ENCODE measurements at regions not wholly inside any gene's neighbourhood (a gene's known extent, or its start where the extent isn't known, plus 50 kb on each side); places are given as distances from the start of the nearest gene placed in this dataset.

DNA sequence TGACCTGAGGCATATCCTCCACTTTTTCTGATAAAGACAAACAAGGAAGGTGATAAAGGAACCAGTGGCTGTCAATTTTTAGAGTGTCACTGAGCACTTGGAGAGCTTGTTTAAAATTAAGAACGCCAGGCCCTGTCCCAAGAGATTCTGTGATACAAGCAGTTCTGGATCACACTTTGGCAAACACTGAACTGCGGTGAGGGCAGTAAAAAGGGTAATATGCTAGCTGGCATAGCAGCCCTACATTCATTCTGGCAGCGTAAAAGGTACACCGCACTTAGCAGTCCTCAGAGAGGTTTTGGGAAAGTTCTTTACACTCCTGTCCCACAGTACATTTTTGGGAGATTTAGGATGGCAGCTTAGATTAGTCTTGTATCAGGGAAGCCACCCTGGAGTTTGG lies 101.3 kb upstream of the CCDC150 start:
- no peaks in the 10 kb centered on the region for H3K9me3 Mint-ChIP-seq
- TF ChIP-seq, protein P1, sequence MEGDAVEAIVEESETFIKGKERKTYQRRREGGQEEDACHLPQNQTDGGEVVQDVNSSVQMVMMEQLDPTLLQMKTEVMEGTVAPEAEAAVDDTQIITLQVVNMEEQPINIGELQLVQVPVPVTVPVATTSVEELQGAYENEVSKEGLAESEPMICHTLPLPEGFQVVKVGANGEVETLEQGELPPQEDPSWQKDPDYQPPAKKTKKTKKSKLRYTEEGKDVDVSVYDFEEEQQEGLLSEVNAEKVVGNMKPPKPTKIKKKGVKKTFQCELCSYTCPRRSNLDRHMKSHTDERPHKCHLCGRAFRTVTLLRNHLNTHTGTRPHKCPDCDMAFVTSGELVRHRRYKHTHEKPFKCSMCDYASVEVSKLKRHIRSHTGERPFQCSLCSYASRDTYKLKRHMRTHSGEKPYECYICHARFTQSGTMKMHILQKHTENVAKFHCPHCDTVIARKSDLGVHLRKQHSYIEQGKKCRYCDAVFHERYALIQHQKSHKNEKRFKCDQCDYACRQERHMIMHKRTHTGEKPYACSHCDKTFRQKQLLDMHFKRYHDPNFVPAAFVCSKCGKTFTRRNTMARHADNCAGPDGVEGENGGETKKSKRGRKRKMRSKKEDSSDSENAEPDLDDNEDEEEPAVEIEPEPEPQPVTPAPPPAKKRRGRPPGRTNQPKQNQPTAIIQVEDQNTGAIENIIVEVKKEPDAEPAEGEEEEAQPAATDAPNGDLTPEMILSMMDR (IDR thresholded peaks at IDR 0.05): no peak
- H3K27ac Mint-ChIP-seq: no peak overlapping the region
- no peaks in the 10 kb centered on the region for H3K27me3 ChIP-seq (ENCODE audit: control insufficient read depth, insufficient read depth, low read length)
- no peak for ATAC-seq
- intact Hi-C loops (cut with micrococcal nuclease): no loop called here
- H3K27ac ChIP-seq (ENCODE audit: low read length): no peak overlapping the region
- H3K4me3 ChIP-seq (ENCODE audit: low read length): no peak overlapping the region
- no peaks in the 10 kb centered on the region for H3K4me1 Mint-ChIP-seq
- H3K4me3 Mint-ChIP-seq: no peak overlapping the region
- peaks cover 10 to 21% of the 10 kb centered on the region in 2 donors for H3K27me3 Mint-ChIP-seq (ENCODE audit: low read depth in 2 of 2)
- no peaks in the 10 kb centered on the region for H3K9me3 ChIP-seq (ENCODE audit: control insufficient read depth, insufficient read depth, low read length)
- no peaks in the 10 kb centered on the region for H3K36me3 Mint-ChIP-seq
- H3K4me1 ChIP-seq (ENCODE audit: control insufficient read depth, insufficient read depth, low read length): no peaks in the 10 kb centered on the region
- no peaks in the 10 kb centered on the region for H3K36me3 ChIP-seq (ENCODE audit: control insufficient read depth, insufficient read depth, low read length)
- 94% methylated on average over 4 of the region's 4 CpGs for WGBS (ENCODE audit: insufficient coverage)
- DNase-seq: no peak

DNA sequence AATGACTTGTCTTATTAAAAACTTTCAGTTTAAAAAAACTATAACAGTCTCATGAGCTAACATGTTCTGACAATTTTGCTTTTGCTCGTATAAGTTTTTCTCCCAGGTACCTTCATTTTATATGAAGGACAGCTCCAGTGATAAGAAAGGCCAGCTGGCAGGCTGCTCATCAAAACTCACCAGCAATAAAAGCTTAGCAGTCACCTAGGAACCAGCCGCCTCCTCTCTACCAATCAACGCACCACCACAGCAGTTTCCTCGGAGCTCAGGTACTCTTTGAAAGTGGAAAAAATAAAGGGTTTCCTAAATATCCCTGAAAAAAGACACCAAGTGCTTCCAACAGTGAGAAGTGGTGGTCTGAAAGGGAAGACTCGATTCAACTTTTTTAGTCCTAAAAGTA lies 100.9 kb upstream of the CCDC150 start:
- Histone ChIP-seq H3K27me3 (ENCODE audit: control insufficient read depth, insufficient read depth, low read length) (no peaks in the 10 kb centered on the region), H3K4me1 (ENCODE audit: control insufficient read depth, insufficient read depth, low read length) (no peaks in the 10 kb centered on the region), H3K9me3 (ENCODE audit: control insufficient read depth, insufficient read depth, low read length) (no peaks in the 10 kb centered on the region), H3K4me3 (ENCODE audit: low read length) (no peak overlapping the region), H3K36me3 (ENCODE audit: control insufficient read depth, insufficient read depth, low read length) (no peaks in the 10 kb centered on the region), H3K27ac (ENCODE audit: low read length) (no peak overlapping the region)
- Mint-ChIP-seq H3K36me3 (no peaks in the 10 kb centered on the region), H3K27ac (no peak overlapping the region), H3K27me3 (ENCODE audit: low read depth in 2 of 2) (peaks cover 10 to 21% of the 10 kb centered on the region in 2 donors), H3K9me3 (no peaks in the 10 kb centered on the region), H3K4me1 (no peaks in the 10 kb centered on the region), H3K4me3 (no peak overlapping the region)
- WGBS (ENCODE audit: insufficient coverage): 94% methylated on average over 3 of the region's 5 CpGs
- no peak for DNase-seq
- intact Hi-C loops (cut with micrococcal nuclease): no loop called here
- no peak for ATAC-seq
- TF ChIP-seq, protein P1 (IDR thresholded peaks at IDR 0.05): no peak

DNA sequence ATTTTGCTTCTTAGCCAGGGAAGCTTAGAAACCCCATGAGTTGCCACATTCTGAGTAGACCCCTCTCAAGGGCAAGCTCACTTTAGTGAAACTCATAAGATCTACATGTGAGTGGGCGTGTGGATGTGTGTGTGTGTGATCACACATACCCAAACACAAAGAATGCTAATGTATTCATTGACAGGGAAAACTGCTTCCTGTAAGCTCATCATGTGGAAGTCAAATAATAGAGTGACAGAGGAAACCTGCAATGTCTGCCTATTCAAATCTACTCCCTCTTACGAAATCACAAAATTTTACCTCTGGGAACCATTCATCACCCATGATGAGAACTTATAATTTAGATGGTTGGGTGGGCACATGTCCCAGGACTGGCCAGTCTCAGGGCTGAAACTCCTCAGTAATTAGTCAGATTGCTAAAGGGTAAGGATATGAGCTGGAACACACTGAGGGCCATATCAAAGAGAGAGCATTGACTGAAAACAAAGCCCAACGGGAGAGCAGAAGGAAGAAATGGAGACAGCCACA lies 94.5 kb upstream of the CCDC150 start:
- H3K36me3 ChIP-seq (ENCODE audit: control insufficient read depth, insufficient read depth, low read length): no peaks in the 10 kb centered on the region
- H3K27ac ChIP-seq (ENCODE audit: low read length): no peak overlapping the region
- no peaks in the 10 kb centered on the region for H3K4me1 ChIP-seq (ENCODE audit: control insufficient read depth, insufficient read depth, low read length)
- ATAC-seq (no peak), DNase-seq (no peak)
- Mint-ChIP-seq H3K36me3 (no peaks in the 10 kb centered on the region), H3K9me3 (no peaks in the 10 kb centered on the region), H3K4me3 (no peak overlapping the region), H3K27ac (no peak overlapping the region), H3K4me1 (no peaks in the 10 kb centered on the region), H3K27me3 (ENCODE audit: low read depth in 2 of 2) (peaks cover 14 to 34% of the 10 kb centered on the region in 2 donors)
- no peaks in the 10 kb centered on the region for H3K27me3 ChIP-seq (ENCODE audit: control insufficient read depth, insufficient read depth, low read length)
- WGBS (ENCODE audit: insufficient coverage): no CpG with 5 or more reads among the region's 3 CpGs
- no peaks in the 10 kb centered on the region for H3K9me3 ChIP-seq (ENCODE audit: control insufficient read depth, insufficient read depth, low read length)
- H3K4me3 ChIP-seq (ENCODE audit: low read length): no peak overlapping the region
- intact Hi-C loops (cut with micrococcal nuclease): no loop called here
- TF ChIP-seq, protein P1 (IDR thresholded peaks at IDR 0.05): no peak
